GM18520 (cell line): ENCODE measurements at regions not wholly inside any gene's neighbourhood (a gene's known extent, or its start where the extent isn't known, plus 50 kb on each side); places are given as distances from the start of the nearest gene placed in this dataset.
"Not testable (repeated sequence)": the region's sequence is repeated elsewhere in the genome, so short reads cannot be mapped to it uniquely, and the experiment has no call there.

ENCODE experiments used
- ATAC-seq: cut with Tn5 transposase; IDR thresholded peaks from one replicate; pipeline ENCODE4 v1.9.1; 2021; ENCODE audit not compliant: unreplicated experiment

- no peak for ATAC-seq
Observed at GRCh38 chr3:27560484-27561056, 76.4 kb upstream of the SLC4A7 start.

- no peak for ATAC-seq
Observed at GRCh38 chr3:27559835-27560234, 75.7 kb upstream of the SLC4A7 start.

- no peak for ATAC-seq
Observed at GRCh38 chr3:27559381-27559780, 75.2 kb upstream of the SLC4A7 start.

GRCh38 chr3:27557411-27557810 lies 73.2 kb upstream of the SLC4A7 start:
- ATAC-seq = no peak

GRCh38 chr3:27556887-27557286 lies 72.7 kb upstream of the SLC4A7 start:
- ATAC-seq = no peak

GRCh38 chr3:27554706-27555105 lies 70.5 kb upstream of the SLC4A7 start:
- ATAC-seq = no peak

GRCh38 chr3:27553886-27554540 lies 69.8 kb upstream of the SLC4A7 start:
- no peak for ATAC-seq

- ATAC-seq = not testable (repeated sequence)
Observed at GRCh38 chr3:27552708-27553107, 68.5 kb upstream of the SLC4A7 start.

- ATAC-seq = not testable (repeated sequence)
Observed at GRCh38 chr3:27551413-27551812, 67.2 kb upstream of the SLC4A7 start.

GRCh38 chr3:27545061-27545460 lies 60.9 kb upstream of the SLC4A7 start:
- ATAC-seq = no peak

- ATAC-seq = no peak
Observed at GRCh38 chr3:27544372-27544865, 60.2 kb upstream of the SLC4A7 start.

GRCh38 chr3:27542476-27542875 lies 58.3 kb upstream of the SLC4A7 start:
- no peak for ATAC-seq

- no peak for ATAC-seq
Observed at GRCh38 chr3:27540231-27540630, 56.0 kb upstream of the SLC4A7 start.

- ATAC-seq = no peak
Observed at GRCh38 chr3:27536491-27536890, 52.3 kb upstream of the SLC4A7 start.

GRCh38 chr3:27535809-27536392 lies 51.7 kb upstream of the SLC4A7 start:
- no peak for ATAC-seq

- peak; percentile 71 for ATAC-seq
Observed at GRCh38 chr3:27533718-27534573, 49.8 kb upstream of the SLC4A7 start.
